ENCODE measurements at regions not wholly inside any gene's neighbourhood (a gene's known extent, or its start where the extent isn't known, plus 50 kb on each side); places are given as distances from the start of the nearest gene placed in this dataset.

- Mint-ChIP-seq H3K36me3 (ENCODE audit: low read depth) (no peaks in the 10 kb centered on the region), H3K27ac (no peak overlapping the region), H3K4me3 (no peak overlapping the region), H3K9me3 (no peaks in the 10 kb centered on the region), H3K27me3 (ENCODE audit: insufficient read depth) (peaks cover 8% of the 10 kb centered on the region), H3K4me1 (ENCODE audit: low read depth) (no peaks in the 10 kb centered on the region)
- TF ChIP-seq CTCF (IDR thresholded peaks at IDR 0.05) = no peak
- DNase-seq = no peak
Observed at GRCh38 chr21:38556390-38556789, 58.1 kb upstream of the ERG start.

- Mint-ChIP-seq H3K9me3 (no peaks in the 10 kb centered on the region), H3K4me3 (no peak overlapping the region), H3K27me3 (ENCODE audit: insufficient read depth) (peaks cover 25% of the 10 kb centered on the region), H3K4me1 (ENCODE audit: low read depth) (no peaks in the 10 kb centered on the region), H3K27ac (no peak overlapping the region), H3K36me3 (ENCODE audit: low read depth) (no peaks in the 10 kb centered on the region)
- DNase-seq = no peak
- TF ChIP-seq CTCF (IDR thresholded peaks at IDR 0.05) = no peak
Observed at GRCh38 chr21:38561205-38561604, 62.9 kb upstream of the ERG start.

- Mint-ChIP-seq H3K4me3 (no peak overlapping the region), H3K27ac (no peak overlapping the region), H3K36me3 (ENCODE audit: low read depth) (no peaks in the 10 kb centered on the region), H3K27me3 (ENCODE audit: insufficient read depth) (peaks cover 28% of the 10 kb centered on the region), H3K9me3 (no peaks in the 10 kb centered on the region), H3K4me1 (ENCODE audit: low read depth) (no peaks in the 10 kb centered on the region)
- DNase-seq = no peak
- no peak for TF ChIP-seq CTCF (IDR thresholded peaks at IDR 0.05)
Observed at GRCh38 chr21:38561613-38562581, 63.6 kb upstream of the ERG start.

- Mint-ChIP-seq H3K4me3 (peak overlapping the region; percentile 74), H3K27me3 (ENCODE audit: insufficient read depth) (peaks cover 38% of the 10 kb centered on the region)
- TF ChIP-seq CTCF (IDR thresholded peaks at IDR 0.05) = no peak
Observed at GRCh38 chr21:38567335-38567969, 69.2 kb upstream of the ERG start.

GRCh38 chr21:38567970-38568360, 69.7 kb upstream of the ERG start:
- H3K27me3 Mint-ChIP-seq (ENCODE audit: insufficient read depth) = peaks cover 34% of the 10 kb centered on the region
- no peak for TF ChIP-seq CTCF (IDR thresholded peaks at IDR 0.05)
- H3K9me3 Mint-ChIP-seq = no peaks in the 10 kb centered on the region
- H3K36me3 Mint-ChIP-seq (ENCODE audit: low read depth) = no peaks in the 10 kb centered on the region
- H3K4me1 Mint-ChIP-seq (ENCODE audit: low read depth) = peaks cover 8% of the 10 kb centered on the region
- no peak overlapping the region for H3K27ac Mint-ChIP-seq
- peak overlapping the region; percentile 74 for H3K4me3 Mint-ChIP-seq
- DNase-seq = no peak

More at GRCh38 chr21:38567335-38567969, 69.2 kb upstream of the ERG start:
- H3K4me1 Mint-ChIP-seq (ENCODE audit: low read depth) = peaks cover 8% of the 10 kb centered on the region
- H3K27ac Mint-ChIP-seq = no peak overlapping the region
- H3K9me3 Mint-ChIP-seq = no peaks in the 10 kb centered on the region
- no peaks in the 10 kb centered on the region for H3K36me3 Mint-ChIP-seq (ENCODE audit: low read depth)
- DNase-seq = peak; percentile 17

Data from HFFc6 (cell line).